ENCODE measurements at regions not wholly inside any gene's neighbourhood (a gene's known extent, or its start where the extent isn't known, plus 50 kb on each side); places are given as distances from the start of the nearest gene placed in this dataset.

DNA sequence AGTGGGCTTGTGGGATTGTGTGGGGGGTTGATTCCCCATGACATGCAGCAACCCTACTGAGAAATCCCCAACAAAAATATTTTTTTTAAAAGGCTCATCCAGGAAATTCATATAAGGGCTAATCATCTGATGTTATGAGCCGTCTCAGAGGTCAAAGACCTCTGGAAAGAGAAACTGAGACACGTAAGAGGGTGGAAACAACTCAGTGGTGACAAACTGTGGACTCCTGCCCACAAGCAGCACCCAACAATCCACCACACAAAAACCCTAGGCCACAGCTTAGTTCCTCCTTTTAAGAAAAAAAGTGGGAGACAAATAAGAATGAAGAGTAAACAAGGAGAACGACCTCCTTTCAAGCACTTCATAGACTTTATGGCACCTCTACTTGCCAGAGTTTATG, 1096.1 kb upstream of the NRXN1 start:
- WGBS, 2 donors (ENCODE audit: low coverage in 1 of 2): 56 to 100% methylated on average over 1 to 3 of the region's 3 CpGs
- TF ChIP-seq, protein P1, sequence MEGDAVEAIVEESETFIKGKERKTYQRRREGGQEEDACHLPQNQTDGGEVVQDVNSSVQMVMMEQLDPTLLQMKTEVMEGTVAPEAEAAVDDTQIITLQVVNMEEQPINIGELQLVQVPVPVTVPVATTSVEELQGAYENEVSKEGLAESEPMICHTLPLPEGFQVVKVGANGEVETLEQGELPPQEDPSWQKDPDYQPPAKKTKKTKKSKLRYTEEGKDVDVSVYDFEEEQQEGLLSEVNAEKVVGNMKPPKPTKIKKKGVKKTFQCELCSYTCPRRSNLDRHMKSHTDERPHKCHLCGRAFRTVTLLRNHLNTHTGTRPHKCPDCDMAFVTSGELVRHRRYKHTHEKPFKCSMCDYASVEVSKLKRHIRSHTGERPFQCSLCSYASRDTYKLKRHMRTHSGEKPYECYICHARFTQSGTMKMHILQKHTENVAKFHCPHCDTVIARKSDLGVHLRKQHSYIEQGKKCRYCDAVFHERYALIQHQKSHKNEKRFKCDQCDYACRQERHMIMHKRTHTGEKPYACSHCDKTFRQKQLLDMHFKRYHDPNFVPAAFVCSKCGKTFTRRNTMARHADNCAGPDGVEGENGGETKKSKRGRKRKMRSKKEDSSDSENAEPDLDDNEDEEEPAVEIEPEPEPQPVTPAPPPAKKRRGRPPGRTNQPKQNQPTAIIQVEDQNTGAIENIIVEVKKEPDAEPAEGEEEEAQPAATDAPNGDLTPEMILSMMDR (IDR thresholded peaks at IDR 0.05): no peak
- TF ChIP-seq EP300 (IDR thresholded peaks at IDR 0.05): no peak
- no peak for TF ChIP-seq POLR2A (IDR thresholded peaks at IDR 0.05)
- TF ChIP-seq POLR2AphosphoS5 (IDR thresholded peaks at IDR 0.05): no peak
- no peaks in the 10 kb centered on the region for H3K36me3 ChIP-seq
- no peak overlapping the region for H3K4me3 ChIP-seq
- no peaks in the 10 kb centered on the region for H3K27me3 ChIP-seq
- no peaks in the 10 kb centered on the region for H3K9me3 ChIP-seq
- no peaks in the 10 kb centered on the region for H3K4me1 ChIP-seq
- H3K27ac ChIP-seq: no peak overlapping the region
- ATAC-seq: no peak

DNA sequence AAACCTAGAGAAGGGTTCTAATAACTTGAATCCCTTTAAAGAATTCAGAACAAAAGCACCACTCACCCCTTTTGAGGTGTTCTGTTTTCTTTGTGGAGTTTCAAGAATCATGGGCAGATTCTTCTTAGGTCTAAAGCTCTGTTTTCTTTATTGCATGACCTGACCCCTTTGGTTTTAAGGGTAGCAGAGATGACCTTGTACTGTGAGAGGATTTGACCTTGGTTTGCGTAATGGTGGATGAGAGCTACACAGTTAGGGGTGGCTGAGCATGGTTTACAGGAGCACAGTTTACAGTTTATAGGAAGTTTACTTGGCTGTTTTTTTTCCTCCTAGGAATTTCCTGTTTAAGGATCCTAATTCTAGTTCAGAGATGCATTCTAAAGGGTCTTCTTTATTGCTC, 1095.6 kb upstream of the NRXN1 start:
- no peak for TF ChIP-seq POLR2AphosphoS5 (IDR thresholded peaks at IDR 0.05)
- TF ChIP-seq POLR2A (IDR thresholded peaks at IDR 0.05): no peak
- no peak for TF ChIP-seq EP300 (IDR thresholded peaks at IDR 0.05)
- TF ChIP-seq, protein P1 (IDR thresholded peaks at IDR 0.05): no peak
- Histone ChIP-seq H3K27me3 (no peaks in the 10 kb centered on the region), H3K36me3 (no peaks in the 10 kb centered on the region), H3K27ac (no peak overlapping the region), H3K9me3 (no peaks in the 10 kb centered on the region), H3K4me3 (no peak overlapping the region), H3K4me1 (no peaks in the 10 kb centered on the region)
- no peak for ATAC-seq
- WGBS, 2 donors (ENCODE audit: low coverage in 1 of 2): 86 to 100% methylated on average over 1 of the region's 1 CpG

DNA sequence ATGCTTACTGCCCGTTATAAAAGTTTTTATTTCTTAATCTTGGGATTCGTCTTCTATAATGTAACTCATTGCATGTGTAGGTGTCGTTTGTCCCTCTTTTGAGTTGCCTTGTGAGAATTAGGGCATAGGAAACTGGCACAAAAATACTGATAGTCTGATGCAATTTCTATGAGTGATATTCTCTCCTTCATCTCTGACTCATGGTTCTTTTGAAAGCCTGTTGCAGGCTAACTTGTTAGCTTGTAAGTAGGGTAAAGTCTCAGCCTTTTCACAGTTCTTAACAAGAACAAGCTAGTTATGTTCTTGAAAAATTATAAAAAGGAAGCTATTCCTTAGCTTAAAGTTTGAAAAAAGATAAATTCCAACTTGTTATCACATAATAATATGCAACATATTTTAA, 1085.4 kb upstream of the NRXN1 start:
- H3K4me3 ChIP-seq: no peak overlapping the region
- WGBS, 2 donors (ENCODE audit: low coverage in 1 of 2): 79 to 81% methylated on average over 3 of the region's 3 CpGs
- no peak for ATAC-seq
- H3K27ac ChIP-seq: no peak overlapping the region
- no peaks in the 10 kb centered on the region for H3K9me3 ChIP-seq
- H3K27me3 ChIP-seq: no peaks in the 10 kb centered on the region
- H3K4me1 ChIP-seq: no peaks in the 10 kb centered on the region
- TF ChIP-seq, protein P1 (IDR thresholded peaks at IDR 0.05): no peak
- TF ChIP-seq POLR2AphosphoS5 (IDR thresholded peaks at IDR 0.05) (no peak), EP300 (IDR thresholded peaks at IDR 0.05) (no peak), POLR2A (IDR thresholded peaks at IDR 0.05) (no peak)
- no peaks in the 10 kb centered on the region for H3K36me3 ChIP-seq

DNA sequence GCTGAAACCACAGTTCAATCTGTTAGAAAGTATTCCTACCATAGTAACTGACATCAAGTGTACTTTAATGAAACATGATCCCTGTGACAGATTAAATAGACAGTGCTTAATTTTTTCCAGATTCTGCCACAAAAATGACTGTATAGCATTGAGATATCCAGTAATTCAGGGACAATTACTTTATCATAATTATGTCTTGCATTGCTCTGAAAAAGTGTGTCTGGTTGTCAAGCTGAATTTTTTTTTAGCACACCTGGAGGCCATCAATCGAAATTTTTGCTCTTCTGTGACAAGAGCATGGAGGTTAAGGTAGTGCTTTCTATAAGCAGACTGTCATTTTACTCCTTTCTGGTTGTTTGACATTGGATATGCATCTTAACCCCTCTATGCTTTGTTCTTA, 1083.8 kb upstream of the NRXN1 start:
- no peak overlapping the region for H3K27ac ChIP-seq
- no peaks in the 10 kb centered on the region for H3K36me3 ChIP-seq
- no peaks in the 10 kb centered on the region for H3K4me1 ChIP-seq
- no peaks in the 10 kb centered on the region for H3K27me3 ChIP-seq
- ATAC-seq: no peak
- WGBS, 2 donors (ENCODE audit: low coverage in 1 of 2): 50% methylated on average over 1 of the region's 1 CpG
- no peak overlapping the region for H3K4me3 ChIP-seq
- H3K9me3 ChIP-seq: peaks cover 0 to 4% (median 0%) of the 10 kb centered on the region in 3 donors
- no peak for TF ChIP-seq POLR2A (IDR thresholded peaks at IDR 0.05)
- TF ChIP-seq, protein P1 (IDR thresholded peaks at IDR 0.05): no peak
- TF ChIP-seq POLR2AphosphoS5 (IDR thresholded peaks at IDR 0.05): no peak
- no peak for TF ChIP-seq EP300 (IDR thresholded peaks at IDR 0.05)

DNA sequence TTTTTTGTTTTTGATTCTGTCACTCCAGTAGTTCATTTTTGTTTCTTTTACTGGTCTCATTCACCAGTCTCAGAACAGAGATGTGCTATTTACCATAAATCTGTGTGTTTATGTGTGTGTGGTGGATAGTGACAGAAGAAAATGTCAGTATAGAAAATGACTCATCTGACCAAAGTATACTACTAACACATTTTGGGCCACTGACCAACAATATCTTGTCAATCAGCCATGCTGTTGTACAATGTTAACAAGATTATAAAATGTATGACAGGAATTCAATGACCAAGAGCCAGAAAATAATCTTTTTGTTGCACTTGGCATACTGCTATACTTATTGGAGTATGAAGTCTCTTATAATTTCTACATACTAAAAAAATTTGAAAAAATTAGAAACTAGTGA, 1081.4 kb upstream of the NRXN1 start:
- Histone ChIP-seq H3K27ac (no peak overlapping the region), H3K27me3 (no peaks in the 10 kb centered on the region), H3K36me3 (no peaks in the 10 kb centered on the region), H3K9me3 (peaks cover 0 to 4% (median 0%) of the 10 kb centered on the region in 3 donors), H3K4me3 (no peak overlapping the region), H3K4me1 (no peaks in the 10 kb centered on the region)
- no peak for ATAC-seq
- TF ChIP-seq POLR2AphosphoS5 (IDR thresholded peaks at IDR 0.05) (no peak), EP300 (IDR thresholded peaks at IDR 0.05) (no peak), POLR2A (IDR thresholded peaks at IDR 0.05) (no peak)
- TF ChIP-seq, protein P1 (IDR thresholded peaks at IDR 0.05): no peak
